ENCODE measurements at regions not wholly inside any gene's neighbourhood (a gene's known extent, or its start where the extent isn't known, plus 50 kb on each side); places are given as distances from the start of the nearest gene placed in this dataset.

DNA sequence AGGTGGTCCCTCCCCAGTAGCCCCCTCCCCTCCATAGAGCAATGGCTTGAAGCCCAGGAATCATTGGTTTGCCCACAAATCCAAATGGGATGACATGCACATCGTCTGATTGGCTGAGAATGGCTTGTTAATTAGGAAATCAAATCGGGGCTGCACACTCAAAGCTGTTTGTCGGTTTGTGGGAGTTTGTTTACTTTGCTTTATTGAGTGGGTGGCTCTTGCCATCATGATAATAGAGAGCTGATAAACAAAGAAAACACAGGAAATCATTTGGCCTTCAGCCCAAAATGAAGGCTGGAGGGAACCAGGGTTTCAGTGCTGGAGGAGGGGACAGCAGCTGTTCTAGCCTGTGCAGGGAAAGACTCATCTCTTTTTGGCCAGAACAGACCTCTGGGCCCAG lies 316.3 kb downstream of the CBLN1 start:
- H3K4me1 ChIP-seq (ENCODE audit: insufficient read depth, low read length), result no peaks in the 10 kb centered on the region
- H3K27me3 ChIP-seq (ENCODE audit: insufficient read depth, low read length), result no peaks in the 10 kb centered on the region
- Mint-ChIP-seq H3K27me3 (no peaks in the 10 kb centered on the region), H3K4me3 (no peak overlapping the region), H3K9me3 (peaks cover 0 to 8% (median 4%) of the 10 kb centered on the region in 8 donors), H3K4me1 (no peaks in the 10 kb centered on the region), H3K36me3 (no peaks in the 10 kb centered on the region), H3K27ac (no peak overlapping the region)
- no peak for DNase-seq
- H3K36me3 ChIP-seq (ENCODE audit: insufficient read depth, low read length), result no peaks in the 10 kb centered on the region
- no peak overlapping the region for H3K27ac ChIP-seq (ENCODE audit: low read depth, low read length)
- no peaks in the 10 kb centered on the region for H3K9me3 ChIP-seq (ENCODE audit: control insufficient read depth in 1 of 2, low read length in 2 of 2)
- CTCF ChIA-PET (ENCODE audit: partially characterized antibody), result no interaction called here
- no peak overlapping the region for H3K4me3 ChIP-seq (ENCODE audit: low read length in 2 of 2)
- intact Hi-C loops (cut with micrococcal nuclease), result no loop called here
- POLR2A ChIA-PET (ENCODE audit: partially characterized antibody), result no interaction called here

DNA sequence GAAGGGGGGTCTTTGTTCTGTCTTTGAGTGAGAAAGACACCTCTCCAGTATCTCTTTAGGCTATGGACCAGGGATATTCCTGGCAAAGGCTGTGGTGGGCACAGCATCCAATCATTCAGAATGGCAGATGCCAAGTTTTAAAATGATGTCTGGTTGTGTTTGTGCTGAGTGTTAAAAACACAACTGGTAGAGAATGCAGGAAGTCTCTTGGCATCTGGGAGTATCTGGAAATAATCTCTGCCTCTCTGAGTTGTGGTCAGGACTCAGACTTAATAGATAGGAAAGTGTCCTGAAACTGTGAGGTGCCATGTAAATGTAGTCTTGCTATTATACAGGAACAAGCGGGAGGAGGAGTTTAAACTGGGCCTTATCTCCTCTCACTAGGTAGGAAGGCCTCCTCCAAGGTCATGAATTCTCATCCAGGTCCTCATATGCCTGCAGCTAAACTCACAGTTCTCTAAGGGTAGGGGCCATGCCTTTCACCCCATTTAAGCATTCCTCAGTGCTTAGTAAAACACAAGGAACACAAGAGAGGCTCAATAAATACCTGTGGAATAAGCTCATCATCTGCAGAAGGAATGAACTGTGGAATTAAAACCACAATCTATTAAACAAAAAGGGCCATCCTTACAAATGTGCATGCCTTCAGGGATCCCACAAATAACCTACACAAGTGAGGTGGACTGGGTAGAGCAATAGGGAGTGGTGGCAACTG lies 317.6 kb downstream of the CBLN1 start:
- intact Hi-C loops (cut with micrococcal nuclease), result no loop called here
- Mint-ChIP-seq H3K27me3 (no peaks in the 10 kb centered on the region), H3K4me3 (no peak overlapping the region), H3K9me3 (peaks cover 0 to 8% (median 2%) of the 10 kb centered on the region in 8 donors), H3K36me3 (no peaks in the 10 kb centered on the region), H3K4me1 (no peaks in the 10 kb centered on the region), H3K27ac (no peak overlapping the region)
- CTCF ChIA-PET (ENCODE audit: partially characterized antibody), result no interaction called here
- POLR2A ChIA-PET (ENCODE audit: partially characterized antibody), result no interaction called here
- Histone ChIP-seq H3K27ac (ENCODE audit: low read depth, low read length) (no peak overlapping the region), H3K27me3 (ENCODE audit: insufficient read depth, low read length) (no peaks in the 10 kb centered on the region), H3K4me1 (ENCODE audit: insufficient read depth, low read length) (no peaks in the 10 kb centered on the region), H3K36me3 (ENCODE audit: insufficient read depth, low read length) (no peaks in the 10 kb centered on the region), H3K4me3 (ENCODE audit: low read length in 2 of 2) (no peak overlapping the region), H3K9me3 (ENCODE audit: control insufficient read depth in 1 of 2, low read length in 2 of 2) (no peaks in the 10 kb centered on the region)
- DNase-seq, result no peak

DNA sequence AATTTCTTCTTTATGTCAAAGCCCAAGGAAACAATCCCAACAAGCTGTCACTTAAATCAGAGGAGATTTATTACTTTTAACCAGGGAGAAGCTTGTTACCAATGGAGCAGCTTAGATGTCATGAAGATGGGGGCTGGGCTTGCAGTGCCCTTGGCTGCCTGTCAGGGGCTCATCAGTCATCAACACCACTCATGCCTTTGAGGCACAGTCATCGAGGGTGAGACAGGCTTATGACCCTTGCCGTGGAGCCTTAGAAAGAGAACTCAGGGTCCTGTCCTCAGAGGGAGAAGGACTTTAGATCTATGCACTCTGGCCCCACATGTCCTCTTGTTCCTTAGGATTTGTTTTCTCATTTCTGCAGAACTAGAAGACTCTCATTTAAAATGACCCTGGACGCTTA lies 318.3 kb downstream of the CBLN1 start:
- no peaks in the 10 kb centered on the region for H3K36me3 ChIP-seq (ENCODE audit: insufficient read depth, low read length)
- ChIA-PET POLR2A (ENCODE audit: partially characterized antibody) (no interaction called here), CTCF (ENCODE audit: partially characterized antibody) (no interaction called here)
- no peaks in the 10 kb centered on the region for H3K4me1 ChIP-seq (ENCODE audit: insufficient read depth, low read length)
- intact Hi-C loops (cut with micrococcal nuclease), result no loop called here
- Mint-ChIP-seq H3K9me3 (peaks cover 0 to 8% (median 2%) of the 10 kb centered on the region in 8 donors), H3K4me3 (no peak overlapping the region), H3K36me3 (no peaks in the 10 kb centered on the region), H3K27ac (no peak overlapping the region), H3K4me1 (no peaks in the 10 kb centered on the region), H3K27me3 (no peaks in the 10 kb centered on the region)
- H3K4me3 ChIP-seq (ENCODE audit: low read length in 2 of 2), result no peak overlapping the region
- no peaks in the 10 kb centered on the region for H3K27me3 ChIP-seq (ENCODE audit: insufficient read depth, low read length)
- H3K27ac ChIP-seq (ENCODE audit: low read depth, low read length), result no peak overlapping the region
- DNase-seq, result no peak
- no peaks in the 10 kb centered on the region for H3K9me3 ChIP-seq (ENCODE audit: control insufficient read depth in 1 of 2, low read length in 2 of 2)

DNA sequence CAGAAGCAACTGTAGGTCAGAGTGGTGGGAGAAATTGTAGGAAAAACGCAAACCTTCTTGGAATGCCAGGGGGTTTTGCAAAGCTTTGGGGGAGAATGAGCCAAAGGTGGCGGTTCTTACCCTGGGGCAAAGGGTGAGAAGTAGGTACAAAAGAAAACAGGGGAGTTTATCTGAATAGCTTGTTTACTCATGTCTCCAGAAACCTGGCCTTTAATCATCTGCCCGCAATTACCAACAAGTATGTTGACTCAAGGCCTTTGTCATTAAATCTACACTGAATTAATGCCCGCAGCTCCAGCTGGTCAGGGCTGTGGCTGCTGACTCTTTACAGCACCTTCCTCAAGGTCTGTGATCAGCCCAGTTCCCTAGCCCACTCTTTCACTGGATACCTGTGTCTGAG lies 320.1 kb downstream of the CBLN1 start:
- H3K36me3 Mint-ChIP-seq, result no peaks in the 10 kb centered on the region

DNA sequence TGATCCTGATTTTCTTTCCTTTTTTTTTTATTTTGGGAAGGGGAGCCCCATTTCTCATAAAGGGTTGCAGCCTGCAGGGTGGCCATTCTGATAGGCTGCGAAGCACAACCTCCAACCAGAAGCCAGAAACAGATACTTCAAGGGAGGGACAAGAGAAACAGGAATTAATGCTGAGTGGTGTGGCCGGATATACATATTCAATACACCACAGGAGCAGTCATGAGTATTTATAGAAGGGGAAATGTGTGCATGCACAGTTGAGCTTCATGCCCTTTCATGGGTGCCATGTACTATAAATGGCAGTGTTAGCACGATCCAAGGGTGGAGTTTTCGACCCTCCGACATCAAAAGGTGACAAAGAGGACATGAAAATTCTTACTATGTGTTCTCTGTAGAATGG lies 320.8 kb downstream of the CBLN1 start:
- ChIA-PET POLR2A (ENCODE audit: partially characterized antibody) (no interaction called here), CTCF (ENCODE audit: partially characterized antibody) (no interaction called here)
- H3K27me3 ChIP-seq (ENCODE audit: insufficient read depth, low read length), result no peaks in the 10 kb centered on the region
- H3K27me3 Mint-ChIP-seq, result no peaks in the 10 kb centered on the region
- H3K36me3 Mint-ChIP-seq, result no peaks in the 10 kb centered on the region
- no peak for DNase-seq
- H3K4me1 ChIP-seq (ENCODE audit: insufficient read depth, low read length), result no peaks in the 10 kb centered on the region
- H3K36me3 ChIP-seq (ENCODE audit: insufficient read depth, low read length), result no peaks in the 10 kb centered on the region
- no peak overlapping the region for H3K4me3 ChIP-seq (ENCODE audit: low read length in 2 of 2)
- no peak overlapping the region for H3K27ac Mint-ChIP-seq
- H3K4me1 Mint-ChIP-seq, result no peaks in the 10 kb centered on the region
- H3K9me3 ChIP-seq (ENCODE audit: control insufficient read depth in 1 of 2, low read length in 2 of 2), result no peaks in the 10 kb centered on the region
- peaks cover 0 to 7% (median 0%) of the 10 kb centered on the region in 8 donors for H3K9me3 Mint-ChIP-seq
- intact Hi-C loops (cut with micrococcal nuclease), result no loop called here
- H3K4me3 Mint-ChIP-seq, result no peak overlapping the region
- H3K27ac ChIP-seq (ENCODE audit: low read depth, low read length), result no peak overlapping the region

More for the DNA sequence above, 320.1 kb downstream of the CBLN1 start:
- Mint-ChIP-seq H3K9me3 (peaks cover 0 to 7% (median 0%) of the 10 kb centered on the region in 8 donors), H3K27ac (no peak overlapping the region), H3K27me3 (no peaks in the 10 kb centered on the region), H3K4me3 (no peak overlapping the region), H3K4me1 (no peaks in the 10 kb centered on the region)
- H3K4me1 ChIP-seq (ENCODE audit: insufficient read depth, low read length), result no peaks in the 10 kb centered on the region
- no peak overlapping the region for H3K4me3 ChIP-seq (ENCODE audit: low read length in 2 of 2)
- POLR2A ChIA-PET (ENCODE audit: partially characterized antibody), result no interaction called here
- no peaks in the 10 kb centered on the region for H3K27me3 ChIP-seq (ENCODE audit: insufficient read depth, low read length)
- CTCF ChIA-PET (ENCODE audit: partially characterized antibody), result no interaction called here
- intact Hi-C loops (cut with micrococcal nuclease), result no loop called here
- H3K27ac ChIP-seq (ENCODE audit: low read depth, low read length), result no peak overlapping the region
- H3K9me3 ChIP-seq (ENCODE audit: control insufficient read depth in 1 of 2, low read length in 2 of 2), result no peaks in the 10 kb centered on the region
- no peaks in the 10 kb centered on the region for H3K36me3 ChIP-seq (ENCODE audit: insufficient read depth, low read length)
- no peak for DNase-seq

DNA sequence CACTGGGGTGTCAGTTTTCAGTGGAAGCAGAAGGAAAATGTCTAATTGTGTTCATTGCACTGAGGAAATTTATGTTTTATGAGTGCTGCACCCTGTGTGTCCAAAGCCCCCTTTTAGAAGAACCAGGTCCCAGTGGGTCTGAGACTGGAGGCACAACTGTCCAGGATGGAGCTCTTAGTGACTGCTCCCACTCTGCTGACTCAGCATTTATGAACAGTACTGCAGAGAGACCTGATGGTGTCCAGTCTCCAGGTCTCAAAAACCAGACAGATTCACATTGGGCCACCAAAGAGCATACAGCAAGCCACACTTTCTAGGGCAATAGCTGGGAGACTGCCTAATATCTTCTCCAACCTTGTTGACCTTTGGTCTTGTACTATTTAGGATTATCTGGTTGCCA lies 321.9 kb downstream of the CBLN1 start:
- no peak overlapping the region for H3K27ac Mint-ChIP-seq
- no peak for DNase-seq
- H3K27ac ChIP-seq (ENCODE audit: low read depth, low read length), result no peak overlapping the region
- H3K4me3 Mint-ChIP-seq, result no peak overlapping the region
- no peaks in the 10 kb centered on the region for H3K36me3 ChIP-seq (ENCODE audit: insufficient read depth, low read length)
- no peaks in the 10 kb centered on the region for H3K27me3 Mint-ChIP-seq
- ChIA-PET POLR2A (ENCODE audit: partially characterized antibody) (no interaction called here), CTCF (ENCODE audit: partially characterized antibody) (no interaction called here)
- H3K9me3 Mint-ChIP-seq, result peaks cover 0 to 7% (median 0%) of the 10 kb centered on the region in 8 donors
- intact Hi-C loops (cut with micrococcal nuclease), result no loop called here
- no peak overlapping the region for H3K4me3 ChIP-seq (ENCODE audit: low read length in 2 of 2)
- H3K27me3 ChIP-seq (ENCODE audit: insufficient read depth, low read length), result no peaks in the 10 kb centered on the region
- no peaks in the 10 kb centered on the region for H3K4me1 ChIP-seq (ENCODE audit: insufficient read depth, low read length)
- H3K9me3 ChIP-seq (ENCODE audit: control insufficient read depth in 1 of 2, low read length in 2 of 2), result no peaks in the 10 kb centered on the region
- no peaks in the 10 kb centered on the region for H3K4me1 Mint-ChIP-seq
- no peaks in the 10 kb centered on the region for H3K36me3 Mint-ChIP-seq

DNA sequence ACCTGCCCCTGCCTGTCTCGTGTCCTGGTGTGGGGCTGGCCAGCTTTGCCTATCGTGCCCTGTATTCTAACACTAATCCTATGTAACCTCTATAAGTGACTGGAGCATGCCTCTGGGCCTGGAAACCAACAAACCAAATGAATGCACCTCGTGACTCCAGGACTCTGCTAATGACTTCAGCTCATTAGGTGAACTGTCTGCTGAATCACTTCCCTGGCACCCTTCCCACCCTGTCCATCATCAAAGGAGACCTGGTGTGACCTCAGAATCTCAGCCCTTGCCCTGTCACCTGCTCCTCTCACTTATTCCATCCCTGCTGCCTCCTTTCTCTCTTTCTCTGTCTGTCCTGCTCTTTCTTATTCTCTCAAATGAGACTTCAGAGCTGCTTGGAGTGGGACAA lies 322.4 kb downstream of the CBLN1 start:
- Mint-ChIP-seq H3K9me3 (peaks cover 0 to 8% (median 0%) of the 10 kb centered on the region in 8 donors), H3K4me1 (no peaks in the 10 kb centered on the region), H3K27ac (no peak overlapping the region), H3K36me3 (no peaks in the 10 kb centered on the region), H3K4me3 (no peak overlapping the region), H3K27me3 (no peaks in the 10 kb centered on the region)
- CTCF ChIA-PET (ENCODE audit: partially characterized antibody), result no interaction called here
- intact Hi-C loops (cut with micrococcal nuclease), result no loop called here
- POLR2A ChIA-PET (ENCODE audit: partially characterized antibody), result no interaction called here
- no peak for DNase-seq
- H3K4me1 ChIP-seq (ENCODE audit: insufficient read depth, low read length), result no peaks in the 10 kb centered on the region
- H3K36me3 ChIP-seq (ENCODE audit: insufficient read depth, low read length), result no peaks in the 10 kb centered on the region
- no peak overlapping the region for H3K27ac ChIP-seq (ENCODE audit: low read depth, low read length)
- no peaks in the 10 kb centered on the region for H3K27me3 ChIP-seq (ENCODE audit: insufficient read depth, low read length)
- no peaks in the 10 kb centered on the region for H3K9me3 ChIP-seq (ENCODE audit: control insufficient read depth in 1 of 2, low read length in 2 of 2)
- no peak overlapping the region for H3K4me3 ChIP-seq (ENCODE audit: low read length in 2 of 2)

DNA sequence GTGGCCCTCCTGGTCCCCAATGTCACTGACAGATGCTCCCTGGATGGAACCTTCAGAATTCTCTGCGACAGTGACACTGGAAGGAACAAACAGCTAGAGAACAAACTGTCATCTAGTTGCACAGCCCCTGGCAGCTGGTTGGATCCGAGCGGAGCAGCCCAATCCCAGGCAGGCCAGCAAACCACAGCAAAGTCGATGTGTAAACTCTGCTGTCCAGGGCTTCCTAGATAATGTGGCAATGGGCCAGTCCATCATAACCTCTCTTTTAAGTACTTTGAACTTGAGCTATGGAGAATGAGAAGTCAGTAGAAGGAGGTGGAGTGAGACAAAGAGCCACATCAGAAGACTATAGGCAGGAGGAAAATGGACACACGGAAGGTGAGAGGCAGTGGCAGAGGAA lies 323.0 kb downstream of the CBLN1 start:
- no peaks in the 10 kb centered on the region for H3K36me3 Mint-ChIP-seq
- no peaks in the 10 kb centered on the region for H3K27me3 Mint-ChIP-seq
- H3K4me1 ChIP-seq (ENCODE audit: insufficient read depth, low read length), result no peaks in the 10 kb centered on the region
- H3K9me3 Mint-ChIP-seq, result peaks cover 0 to 10% (median under 1%) of the 10 kb centered on the region in 8 donors
- H3K4me1 Mint-ChIP-seq, result no peaks in the 10 kb centered on the region
- ChIA-PET CTCF (ENCODE audit: partially characterized antibody) (no interaction called here), POLR2A (ENCODE audit: partially characterized antibody) (no interaction called here)
- no peak overlapping the region for H3K27ac ChIP-seq (ENCODE audit: low read depth, low read length)
- peak overlapping the region in 1 of 8 donors; percentile 36 for H3K4me3 Mint-ChIP-seq
- no peaks in the 10 kb centered on the region for H3K36me3 ChIP-seq (ENCODE audit: insufficient read depth, low read length)
- intact Hi-C loops (cut with micrococcal nuclease), result no loop called here
- no peak for DNase-seq
- no peaks in the 10 kb centered on the region for H3K27me3 ChIP-seq (ENCODE audit: insufficient read depth, low read length)
- no peaks in the 10 kb centered on the region for H3K9me3 ChIP-seq (ENCODE audit: control insufficient read depth in 1 of 2, low read length in 2 of 2)
- H3K4me3 ChIP-seq (ENCODE audit: low read length in 2 of 2), result no peak overlapping the region
- H3K27ac Mint-ChIP-seq, result no peak overlapping the region

Data from CD4-positive, alpha-beta memory T cell (primary cell).